ENCODE measurements at regions not wholly inside any gene's neighbourhood (a gene's known extent, or its start where the extent isn't known, plus 50 kb on each side); places are given as distances from the start of the nearest gene placed in this dataset.

DNA sequence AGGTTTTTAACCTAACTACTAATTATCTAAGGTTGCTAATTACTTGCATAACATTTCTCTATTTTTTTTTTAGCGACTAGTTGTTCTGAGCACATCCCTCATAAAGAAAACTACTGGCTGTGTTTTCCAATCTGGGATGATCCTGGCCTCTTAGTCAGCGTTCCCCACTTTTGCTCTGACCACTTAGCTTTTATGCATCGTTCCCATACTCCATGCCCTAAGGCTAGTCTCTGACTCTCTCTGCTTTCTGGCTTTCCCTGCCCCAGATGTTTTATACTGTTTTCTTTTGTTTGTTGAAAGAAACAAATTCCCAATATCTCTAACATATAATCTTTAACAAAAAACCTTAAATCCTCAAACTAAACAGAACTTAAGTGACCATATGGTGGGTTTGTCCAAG, 217.9 kb downstream of the SPATA31D1 start:
- no peak for DNase-seq (ENCODE audit: low spot score in 2 of 2)
- Histone ChIP-seq H3K4me3 (no peak overlapping the region), H3K9me3 (no peaks in the 10 kb centered on the region), H3K4me1 (no peaks in the 10 kb centered on the region), H3K27me3 (no peaks in the 10 kb centered on the region), H3K36me3 (no peaks in the 10 kb centered on the region), H3K27ac (no peak overlapping the region)
- TF ChIP-seq CTCF (IDR thresholded peaks at IDR 0.05) = no peak
- no peak for TF ChIP-seq POLR2AphosphoS5 (IDR thresholded peaks at IDR 0.05)
- no peak for TF ChIP-seq POLR2A (IDR thresholded peaks at IDR 0.05)
- TF ChIP-seq EP300 (IDR thresholded peaks at IDR 0.05) = no peak
- WGBS = 57% methylated on average over 3 of the region's 3 CpGs

DNA sequence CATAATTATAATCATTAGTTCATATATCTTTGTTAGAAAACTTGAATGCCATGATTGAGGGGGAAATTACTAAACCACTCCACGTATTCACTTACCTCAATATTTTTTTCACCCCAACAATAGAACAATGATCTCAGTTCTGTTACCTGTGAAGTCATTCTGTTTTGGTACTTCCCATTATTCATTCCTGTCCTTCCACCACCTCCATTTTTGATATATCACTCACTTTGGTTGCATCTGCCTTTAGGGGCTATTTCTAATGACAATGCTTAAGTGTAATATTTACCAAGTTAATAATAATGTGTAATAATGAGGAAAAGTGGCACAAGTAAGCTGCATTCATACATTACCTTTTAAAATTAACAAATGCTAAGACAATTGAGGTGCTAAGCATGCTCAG, 218.4 kb downstream of the SPATA31D1 start:
- no peak for DNase-seq (ENCODE audit: low spot score in 2 of 2)
- H3K36me3 ChIP-seq = no peaks in the 10 kb centered on the region
- no peaks in the 10 kb centered on the region for H3K9me3 ChIP-seq
- 69% methylated on average over 1 of the region's 1 CpG for WGBS
- TF ChIP-seq EP300 (IDR thresholded peaks at IDR 0.05) = no peak
- no peak for TF ChIP-seq CTCF (IDR thresholded peaks at IDR 0.05)
- TF ChIP-seq POLR2AphosphoS5 (IDR thresholded peaks at IDR 0.05) = no peak
- no peak for TF ChIP-seq POLR2A (IDR thresholded peaks at IDR 0.05)
- no peak overlapping the region for H3K4me3 ChIP-seq
- H3K27ac ChIP-seq = no peak overlapping the region
- H3K4me1 ChIP-seq = no peaks in the 10 kb centered on the region
- H3K27me3 ChIP-seq = no peaks in the 10 kb centered on the region

GRCh38 chr9:82208741-82209450, 220.3 kb downstream of the SPATA31D1 start:
- WGBS = 79% methylated on average over 2 of the region's 2 CpGs
- no peaks in the 10 kb centered on the region for H3K4me1 ChIP-seq
- no peaks in the 10 kb centered on the region for H3K9me3 ChIP-seq
- DNase-seq (ENCODE audit: low spot score in 2 of 2) = no peak
- H3K27ac ChIP-seq = no peak overlapping the region
- no peak overlapping the region for H3K4me3 ChIP-seq
- no peak for TF ChIP-seq POLR2A (IDR thresholded peaks at IDR 0.05)
- TF ChIP-seq CTCF (IDR thresholded peaks at IDR 0.05) = no peak
- TF ChIP-seq EP300 (IDR thresholded peaks at IDR 0.05) = no peak
- no peak for TF ChIP-seq POLR2AphosphoS5 (IDR thresholded peaks at IDR 0.05)
- H3K27me3 ChIP-seq = no peaks in the 10 kb centered on the region
- no peaks in the 10 kb centered on the region for H3K36me3 ChIP-seq

DNA sequence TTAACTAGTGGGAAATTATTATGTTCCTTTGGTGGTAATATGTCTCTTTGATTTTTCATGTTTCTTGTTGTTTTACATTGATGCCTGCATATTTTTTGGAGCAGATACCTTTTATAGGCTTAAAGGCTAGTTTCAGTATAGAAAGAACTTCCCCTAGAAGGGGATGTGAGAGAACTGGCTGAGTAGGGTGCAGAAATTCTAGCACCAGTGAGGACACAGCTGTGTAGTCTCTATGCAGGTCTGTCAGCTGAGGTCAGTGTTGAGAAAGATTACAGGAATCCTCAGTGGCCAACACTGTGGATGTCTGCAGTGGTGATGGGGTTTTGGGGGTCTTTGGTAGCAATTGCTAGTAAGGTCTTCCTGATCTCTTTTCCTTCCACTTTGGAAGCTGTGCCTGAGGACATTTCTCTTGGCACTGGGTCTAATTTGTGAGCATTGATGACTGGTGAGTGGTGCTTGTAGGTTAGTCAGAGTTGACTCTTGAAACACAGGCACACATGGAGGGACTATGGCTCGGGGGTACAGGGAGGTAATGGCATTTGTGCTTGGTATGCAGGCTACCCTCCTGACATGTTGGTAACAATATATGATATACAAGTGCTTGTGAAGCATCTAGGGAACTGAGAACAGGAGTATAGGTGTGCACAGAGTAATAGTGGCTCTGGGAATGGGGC, 221.4 kb downstream of the SPATA31D1 start:
- Histone ChIP-seq H3K4me1 (no peaks in the 10 kb centered on the region), H3K27me3 (no peaks in the 10 kb centered on the region), H3K4me3 (no peak overlapping the region), H3K27ac (no peak overlapping the region), H3K9me3 (no peaks in the 10 kb centered on the region), H3K36me3 (no peaks in the 10 kb centered on the region)
- WGBS = 77% methylated on average over 1 of the region's 1 CpG
- TF ChIP-seq POLR2AphosphoS5 (IDR thresholded peaks at IDR 0.05) (no peak), POLR2A (IDR thresholded peaks at IDR 0.05) (no peak), EP300 (IDR thresholded peaks at IDR 0.05) (no peak)
- no peak for DNase-seq (ENCODE audit: low spot score in 2 of 2)

DNA sequence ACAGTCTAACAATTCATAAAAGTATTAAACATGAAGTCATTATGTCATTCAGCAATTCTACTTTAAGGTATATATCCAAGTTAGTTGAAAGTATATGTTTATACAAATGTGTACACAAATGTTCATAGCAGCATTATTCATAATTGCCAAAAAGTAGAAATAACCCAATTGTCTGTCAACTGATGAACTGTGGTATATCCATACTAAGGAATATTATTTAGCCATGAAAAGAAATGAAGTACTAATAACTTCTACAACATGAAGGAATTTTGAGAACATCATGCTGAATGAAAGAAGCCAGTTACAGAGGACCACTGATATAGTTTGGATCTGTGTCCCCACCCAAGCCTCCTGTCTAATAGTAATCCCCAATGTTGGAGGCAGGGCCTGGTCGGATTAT, 224.3 kb downstream of the SPATA31D1 start:
- Histone ChIP-seq H3K4me1 (no peaks in the 10 kb centered on the region), H3K4me3 (no peak overlapping the region), H3K27me3 (no peaks in the 10 kb centered on the region), H3K27ac (no peak overlapping the region), H3K9me3 (no peaks in the 10 kb centered on the region), H3K36me3 (no peaks in the 10 kb centered on the region)
- DNase-seq (ENCODE audit: low spot score in 2 of 2) = no peak
- WGBS = 100% methylated on average over 1 of the region's 1 CpG
- TF ChIP-seq POLR2A (IDR thresholded peaks at IDR 0.05) (no peak), CTCF (IDR thresholded peaks at IDR 0.05) (no peak), POLR2AphosphoS5 (IDR thresholded peaks at IDR 0.05) (no peak), EP300 (IDR thresholded peaks at IDR 0.05) (no peak)

All from suprapubic skin (tissue), 4 donors.